Upper lobe of left lung (tissue), 4 donors: ENCODE measurements at regions not wholly inside any gene's neighbourhood (a gene's known extent, or its start where the extent isn't known, plus 50 kb on each side); places are given as distances from the start of the nearest gene placed in this dataset.

Experiments used
- EP300 ChIP-seq, 4 donors: sonication (generic); formaldehyde crosslinking; IDR thresholded peaks; one replicate each; pipeline ENCODE4 v1.5.1; 2017; ENCODE audit warnings: antibody characterized with exemption in 4 of 4, control low read depth in 2 of 4
- POLR2A ChIP-seq, 4 donors: fragments of 450-650 bp; IDR thresholded peaks; one replicate each; pipeline ENCODE4 v1.5.1; 2016 to 2017; ENCODE audit warnings: antibody characterized with exemption in 4 of 4, mild to moderate bottlenecking in 2 of 4
- POLR2AphosphoS5 ChIP-seq, 2 donors: sonication (generic); formaldehyde crosslinking; IDR thresholded peaks; one replicate each; pipeline ENCODE4 v1.5.1; 2017; ENCODE audit warnings: antibody characterized with exemption in 2 of 2
- TF ChIP-seq, protein P1 (sequence below), 6 experiments: fragments of 450-650 bp in 4 of 6; fragments of 200-600 bp in 2 of 6; sonication (generic) in 2 of 6; IDR thresholded peaks; one replicate each; pipeline ENCODE4 v1.5.1; 2016 to 2019; ENCODE audit warnings: antibody characterized with exemption in 6 of 6

- TF ChIP-seq EP300 (IDR thresholded peaks at IDR 0.05) (no peak), POLR2A (IDR thresholded peaks at IDR 0.05) (no peak), POLR2AphosphoS5 (IDR thresholded peaks at IDR 0.05) (no peak)
- TF ChIP-seq, protein P1, sequence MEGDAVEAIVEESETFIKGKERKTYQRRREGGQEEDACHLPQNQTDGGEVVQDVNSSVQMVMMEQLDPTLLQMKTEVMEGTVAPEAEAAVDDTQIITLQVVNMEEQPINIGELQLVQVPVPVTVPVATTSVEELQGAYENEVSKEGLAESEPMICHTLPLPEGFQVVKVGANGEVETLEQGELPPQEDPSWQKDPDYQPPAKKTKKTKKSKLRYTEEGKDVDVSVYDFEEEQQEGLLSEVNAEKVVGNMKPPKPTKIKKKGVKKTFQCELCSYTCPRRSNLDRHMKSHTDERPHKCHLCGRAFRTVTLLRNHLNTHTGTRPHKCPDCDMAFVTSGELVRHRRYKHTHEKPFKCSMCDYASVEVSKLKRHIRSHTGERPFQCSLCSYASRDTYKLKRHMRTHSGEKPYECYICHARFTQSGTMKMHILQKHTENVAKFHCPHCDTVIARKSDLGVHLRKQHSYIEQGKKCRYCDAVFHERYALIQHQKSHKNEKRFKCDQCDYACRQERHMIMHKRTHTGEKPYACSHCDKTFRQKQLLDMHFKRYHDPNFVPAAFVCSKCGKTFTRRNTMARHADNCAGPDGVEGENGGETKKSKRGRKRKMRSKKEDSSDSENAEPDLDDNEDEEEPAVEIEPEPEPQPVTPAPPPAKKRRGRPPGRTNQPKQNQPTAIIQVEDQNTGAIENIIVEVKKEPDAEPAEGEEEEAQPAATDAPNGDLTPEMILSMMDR (IDR thresholded peaks at IDR 0.05), result no peak
Measured at GRCh38 chr2:120619579-120619978, 116.1 kb upstream of the GLI2 start.
